Renal cortical epithelial cell (primary cell): ENCODE measurements at regions not wholly inside any gene's neighbourhood (a gene's known extent, or its start where the extent isn't known, plus 50 kb on each side); places are given as distances from the start of the nearest gene placed in this dataset.
A peak's percentile ranks its signal among the peaks of the same experiment; 100 is the strongest.
"Not testable (repeated sequence)": the region's sequence is repeated elsewhere in the genome, so short reads cannot be mapped to it uniquely, and the experiment has no call there.

Experiments
- DNase-seq: peaks from one replicate; pipeline ENCODE4 v3.0.0-alpha.2; 2011; ENCODE audit warnings: low read depth

DNA sequence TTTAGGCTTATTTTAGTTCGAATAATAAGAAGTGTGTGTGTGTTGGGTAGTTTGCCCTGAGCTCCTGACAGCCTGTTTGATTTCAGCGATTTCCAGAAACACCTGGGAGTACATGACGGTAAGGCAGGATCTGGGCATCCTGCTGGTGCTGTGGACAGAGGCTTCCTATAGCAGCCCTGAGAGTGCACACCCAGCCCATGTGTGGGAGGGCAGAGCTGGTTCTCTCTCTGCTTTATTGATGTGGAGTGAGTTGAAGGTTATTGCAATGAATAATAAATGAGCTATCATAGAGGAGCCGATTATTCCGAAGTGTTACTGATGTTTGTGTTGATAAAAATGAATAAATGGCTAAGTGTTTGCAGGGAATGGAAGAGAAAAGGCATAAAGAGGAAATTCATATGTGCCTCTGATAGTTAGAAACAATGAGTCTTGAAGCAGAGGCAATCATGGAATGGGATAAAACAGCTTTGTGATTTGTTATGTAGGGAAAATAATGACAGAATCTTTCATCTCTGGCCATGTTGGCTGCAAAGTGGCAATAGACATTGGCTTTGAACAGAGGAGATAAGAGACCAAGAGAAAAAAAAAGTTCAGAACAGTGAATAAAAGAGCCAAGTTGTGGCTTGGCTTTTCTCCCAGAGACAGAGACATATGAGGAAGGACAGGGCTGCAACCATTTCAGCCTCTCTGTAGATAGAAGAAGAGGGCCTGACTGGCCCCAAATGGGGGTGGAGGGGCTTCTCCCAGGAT lies 166.2 kb upstream of the CHD6 start:
- DNase-seq, result no peak

DNA sequence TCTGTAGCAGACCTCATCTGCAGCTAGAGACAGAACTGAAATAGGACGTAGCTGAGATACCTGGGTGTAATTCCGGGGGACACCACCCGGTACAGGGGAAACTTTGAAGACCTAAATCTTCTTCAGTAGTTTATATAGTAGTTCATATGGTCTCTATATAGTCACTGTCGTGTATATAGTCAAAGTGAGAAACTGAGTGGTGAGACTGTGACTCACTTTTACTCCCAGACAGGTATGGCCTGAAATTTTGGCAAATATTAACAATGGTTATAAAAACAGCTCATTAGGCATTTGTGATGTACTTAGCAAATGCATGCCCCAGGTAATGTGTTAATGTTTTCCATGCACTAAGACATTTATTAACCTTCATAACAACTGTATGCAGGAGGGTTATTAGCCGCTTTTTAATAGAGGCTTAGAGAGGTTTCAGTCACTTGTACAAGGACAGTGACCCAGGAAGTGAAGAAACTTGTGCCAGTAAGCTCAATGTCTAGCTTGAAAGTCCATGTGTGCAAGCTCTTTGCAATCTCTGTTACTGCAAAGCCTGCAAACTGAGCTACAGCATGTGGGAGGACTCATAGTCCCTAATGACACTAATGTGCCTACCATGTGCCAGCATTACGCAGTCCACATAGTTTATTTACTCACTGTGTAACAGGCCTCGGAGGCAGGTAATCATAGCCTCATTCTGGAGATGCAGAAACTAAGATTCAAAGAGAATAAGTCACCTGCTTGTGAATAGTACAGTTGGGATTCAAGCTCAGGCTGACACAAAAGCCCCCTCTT lies 165.4 kb upstream of the CHD6 start:
- peak; percentile 77 for DNase-seq

DNA sequence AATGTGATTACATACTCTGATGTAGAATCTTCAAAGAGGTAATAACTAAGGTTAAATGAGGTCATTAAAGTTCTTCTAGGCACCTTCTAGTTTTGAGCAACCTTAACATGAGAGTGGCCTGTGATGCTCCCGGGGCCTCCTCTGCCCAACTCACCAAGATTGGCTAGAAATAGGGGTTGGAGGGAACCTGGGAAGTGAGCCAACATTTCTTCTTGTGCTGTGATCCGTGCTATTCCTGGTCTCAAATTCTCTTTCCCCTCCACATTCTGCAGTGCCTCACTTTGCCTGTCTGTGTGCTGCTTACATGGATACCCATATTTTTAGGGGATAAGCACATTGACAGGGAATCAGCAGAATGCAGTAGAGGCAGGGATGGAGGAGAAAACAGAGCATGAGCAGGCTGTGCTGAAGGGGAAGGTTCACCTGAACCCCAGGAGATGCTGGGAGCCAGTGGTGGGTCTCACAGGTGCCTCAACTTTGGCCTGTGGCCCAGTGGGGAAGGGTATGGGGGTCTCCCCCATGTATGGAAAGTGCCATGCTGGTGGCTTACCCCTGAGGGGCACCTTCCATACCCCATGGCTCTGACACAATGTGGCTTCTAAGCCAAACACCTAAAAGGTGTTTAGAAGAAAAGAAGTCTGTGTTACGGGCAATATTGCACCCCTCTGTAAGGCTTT lies 164.7 kb upstream of the CHD6 start:
- peak; percentile 8 for DNase-seq

GRCh38 chr20:41782255-41782654 lies 164.1 kb upstream of the CHD6 start:
- DNase-seq, result no peak

- DNase-seq, result no peak
These were observed 158.2 kb upstream of the CHD6 start for GRCh38 chr20:41776421-41776820.

GRCh38 chr20:41774291-41774690 lies 156.1 kb upstream of the CHD6 start:
- DNase-seq, result no peak

- no peak for DNase-seq
These were observed 152.8 kb upstream of the CHD6 start for GRCh38 chr20:41770965-41771364.

DNA sequence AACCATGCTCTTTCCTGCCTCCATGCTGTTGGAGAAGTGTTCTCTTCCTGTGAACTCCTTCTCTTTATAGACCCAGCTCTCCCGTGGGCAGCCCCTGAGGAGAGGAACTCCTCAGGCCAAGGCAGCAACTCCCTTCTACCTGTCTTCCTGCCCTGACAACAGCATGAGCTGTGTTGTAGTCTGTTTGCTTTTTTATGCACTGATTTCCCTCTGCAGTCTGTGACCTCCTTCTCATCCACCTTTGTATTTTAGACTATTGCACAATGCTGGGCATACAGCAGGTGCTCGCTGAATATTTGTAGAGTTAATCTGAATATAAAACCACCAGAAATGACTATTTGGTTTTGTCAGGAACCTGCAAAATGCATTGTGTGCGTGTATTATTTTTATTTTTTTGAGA lies 152.2 kb upstream of the CHD6 start:
- DNase-seq, result no peak

- DNase-seq, result no peak
These were observed 151.4 kb upstream of the CHD6 start for GRCh38 chr20:41769592-41770018.

- DNase-seq, result no peak
These were observed 132.0 kb upstream of the CHD6 start for GRCh38 chr20:41750137-41750536.

GRCh38 chr20:41748756-41749582 lies 130.8 kb upstream of the CHD6 start:
- no peak for DNase-seq

- no peak for DNase-seq
These were observed 129.9 kb upstream of the CHD6 start for GRCh38 chr20:41748051-41748450.

GRCh38 chr20:41747226-41747625 lies 129.0 kb upstream of the CHD6 start:
- DNase-seq, result no peak

GRCh38 chr20:41746635-41747034 lies 128.5 kb upstream of the CHD6 start:
- DNase-seq, result no peak

- peak; percentile 23 for DNase-seq
These were observed 120.5 kb upstream of the CHD6 start for GRCh38 chr20:41738604-41739206.

DNA sequence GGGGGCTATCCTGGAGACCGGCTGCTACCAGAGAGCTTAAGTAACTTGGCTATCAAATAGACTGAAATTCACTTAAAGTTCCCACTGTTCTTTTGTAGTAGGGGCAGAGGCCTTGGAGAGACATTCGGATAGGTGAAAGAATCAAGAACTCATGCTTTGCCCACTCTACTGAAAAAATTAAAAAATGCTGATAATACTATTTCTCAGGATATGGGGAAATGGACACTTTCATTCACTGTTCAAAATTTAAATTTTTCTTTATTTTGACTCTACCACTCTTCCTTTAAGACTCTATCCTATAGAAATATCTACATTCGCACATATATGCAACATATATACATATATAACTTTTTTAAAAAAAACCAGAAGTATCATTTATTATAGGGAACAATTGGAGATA lies 117.8 kb upstream of the CHD6 start:
- DNase-seq, result no peak

- peak; percentile 27 for DNase-seq
These were observed 116.3 kb upstream of the CHD6 start for GRCh38 chr20:41734506-41734945.

DNA sequence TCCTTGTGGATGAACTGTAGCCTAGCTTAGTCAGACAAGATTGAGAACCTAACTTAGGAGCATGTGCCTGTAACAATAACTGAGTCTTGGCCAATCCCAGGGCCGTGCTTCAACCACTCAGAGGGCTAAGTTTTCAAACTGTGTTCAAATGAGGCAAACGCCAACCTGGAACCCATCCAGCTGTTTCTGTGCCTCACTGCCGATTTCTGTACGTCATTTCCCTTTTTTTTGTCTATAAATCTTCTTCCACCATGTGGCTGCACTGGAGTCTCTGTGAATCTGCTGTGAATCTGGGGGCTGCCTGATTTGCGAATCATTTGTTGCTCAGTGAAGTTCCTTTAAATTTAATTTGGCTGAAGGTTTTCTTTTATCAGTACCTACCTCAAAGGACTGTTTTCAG lies 115.0 kb upstream of the CHD6 start:
- DNase-seq, result no peak

- DNase-seq, result not testable (repeated sequence)
These were observed 113.0 kb upstream of the CHD6 start for GRCh38 chr20:41731198-41731597.

GRCh38 chr20:41727681-41728080 lies 109.5 kb upstream of the CHD6 start:
- DNase-seq, result not testable (repeated sequence)

DNA sequence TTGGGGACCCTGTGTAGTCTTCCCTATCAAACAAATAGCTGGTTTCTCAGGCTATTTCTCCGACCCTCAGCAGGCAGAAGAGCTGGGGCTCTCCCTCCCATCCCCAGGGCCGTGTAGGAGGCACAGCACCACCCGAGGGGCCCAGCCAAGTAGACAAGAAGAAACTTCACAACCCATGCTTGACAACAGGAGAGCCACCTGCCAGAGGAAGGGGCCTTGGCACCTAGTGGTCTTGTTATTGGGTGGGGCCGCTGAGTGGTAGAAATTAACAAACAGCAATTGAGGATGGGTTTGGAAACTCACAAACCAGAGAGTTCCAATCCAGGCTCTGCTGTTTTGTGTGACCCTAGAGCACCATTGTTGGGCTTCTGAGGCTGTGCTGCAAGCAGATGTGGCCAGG lies 108.5 kb upstream of the CHD6 start:
- no peak for DNase-seq
